ENCODE measurements at regions not wholly inside any gene's neighbourhood (a gene's known extent, or its start where the extent isn't known, plus 50 kb on each side); places are given as distances from the start of the nearest gene placed in this dataset.

- H3K9me1 ChIP-seq (ENCODE audit: control insufficient read depth, insufficient read depth, low read length), result no peaks in the 10 kb centered on the region
- in situ Hi-C loops (cut with MboI), result no loop called here
- no peaks in the 10 kb centered on the region for H3K36me3 ChIP-seq (ENCODE audit: control insufficient read depth, insufficient read depth, low read length)
- H3K4me2 ChIP-seq (ENCODE audit: insufficient read depth, low read length), result no peak overlapping the region
- ChIA-PET POLR2A (no interaction called here), CTCF (ENCODE audit: low intra/inter-chr PET ratio) (no interaction called here)
- TF ChIP-seq BRD9 (IDR thresholded peaks at IDR 0.05; ENCODE audit: low read depth, partially characterized antibody) (no peak), ZNF143 (CRISPR knock-in tag; IDR thresholded peaks at IDR 0.05) (no peak), MAZ (CRISPR knock-in tag; conservative IDR thresholded peaks at IDR 0.05 in 1 of 2, IDR thresholded peaks at IDR 0.05 in 1 of 2) (no peak), ZNF134 (CRISPR knock-in tag; conservative IDR thresholded peaks at IDR 0.05) (no peak), NBN (IDR thresholded peaks at IDR 0.05; ENCODE audit: low read depth) (no peak), CCNT2 (IDR thresholded peaks at IDR 0.05; ENCODE audit: borderline replicate concordance, extremely low read depth, insufficient read length, low read depth, low read length) (no peak), ZFP36 (IDR thresholded peaks at IDR 0.05; ENCODE audit: low read depth, low read length, partially characterized antibody) (no peak), COPS2 (conservative IDR thresholded peaks at IDR 0.05) (no peak)
- no peak overlapping the region for H3K27ac ChIP-seq (ENCODE audit: extremely low read depth, low read depth, low read length)
- no peak overlapping the region for H2AFZ ChIP-seq (ENCODE audit: low read depth, low read length)
- intact Hi-C loops (cut with micrococcal nuclease), result no loop called here
- H3K9ac ChIP-seq (ENCODE audit: insufficient read depth in 1 of 2, low read depth in 2 of 2, low read length in 2 of 2), result no peak overlapping the region
- H4K20me1 ChIP-seq (replicated peaks; ENCODE audit: control insufficient read depth, insufficient read depth, low read length), result no peaks in the 10 kb centered on the region
- WGBS (ENCODE audit: insufficient coverage, low coverage, missing lambda C conversion rate), result 0% methylated on average over 4 of the region's 5 CpGs
- H3K4me3 ChIP-seq, result no peak overlapping the region
- BruUV-seq (replicated peaks), result no TSS peak
- H3K9me3 ChIP-seq (replicated peaks; ENCODE audit: control insufficient read depth, insufficient read depth, low read depth, low read length), result no peaks in the 10 kb centered on the region
- ATAC-seq, result no peak
- FAIRE-seq, result no peak
- no peaks in the 10 kb centered on the region for H3K4me1 ChIP-seq (replicated peaks in 1 of 2; ENCODE audit: control insufficient read depth in 2 of 2, insufficient read depth in 2 of 2, low read length in 2 of 2)
- no peaks in the 10 kb centered on the region for H3K79me2 ChIP-seq (ENCODE audit: control insufficient read depth, insufficient read depth, low read length)
- peaks cover 0 to 4% of the 10 kb centered on the region in 2 experiments; a peak in 2 of 5 replicates for H3K27me3 ChIP-seq (ENCODE audit: control insufficient read depth in 2 of 2, insufficient read depth in 2 of 2, low read length in 2 of 2)
- no peak for DNase-seq (ENCODE audit: extremely low read depth in 1 of 4, low spot score in 3 of 4)
Observed at GRCh38 chr13:40394304-40394985, 272.0 kb downstream of the FOXO1 start.
